HepG2 (cell line): ENCODE measurements at regions not wholly inside any gene's neighbourhood (a gene's known extent, or its start where the extent isn't known, plus 50 kb on each side); places are given as distances from the start of the nearest gene placed in this dataset.

Source experiments
- ATAC-seq: fragments of 200-7000 bp; cut with Tn5 transposase; 3 replicates; pipeline ENCODE4 v1.9.1; 2020; ENCODE audit warnings: mild to moderate bottlenecking, moderate library complexity
- BruUV-seq: library from RNA; stranded (reverse); fragments of 400-500 nt; replicated peaks from 2 replicates; lab custom pipeline; 2021; lab: Mats Ljungman, UMichigan
- CTCF ChIA-PET: fragments of 300-600 bp; formaldehyde crosslinking; extraction: SDS; loops from one replicate; lab custom pipeline; 2021; ENCODE audit warnings: low total read pairs, inconsistent platforms, low intra/inter-chr PET ratio; lab: Yijun Ruan, JAX
- POLR2A ChIA-PET: fragments of 350-600 bp; sonication (Branson Sonifier 250); formaldehyde crosslinking; loops from one replicate; lab custom pipeline; 2020; ENCODE audit warnings: antibody characterized with exemption, inconsistent platforms; lab: Yijun Ruan, JAX
- DNase-seq: peaks from one replicate; pipeline ENCODE4 v3.0.0-alpha.2; 2015; ENCODE audit warnings: low spot score
- FAIRE-seq: peaks from 3 replicates; lab custom pipeline; 2011; peaks lifted over from hg19 to GRCh38; lab: Jason Lieb, UNC
- H2AFZ ChIP-seq: one replicate; pipeline ENCODE4 v1.6.1; 2011; ENCODE audit warnings: low read length, inconsistent platforms
- H3K27ac ChIP-seq: fragments of 300-600 bp; 3 replicates; pipeline ENCODE4 v1.8.0; 2011; ENCODE audit warnings: mixed run types, mild to moderate bottlenecking, mixed read lengths, low read length, inconsistent platforms; ENCODE audit not compliant: insufficient read depth; ENCODE audit errors: extremely low read length
- H3K27me3 ChIP-seq, 2 experiments: fragments of 200-600 bp in 1 of 2; 2 replicates in 1 of 2; 3 replicates in 1 of 2; pipeline versions ENCODE4 v1.6.0 to v1.8.0; 2011; ENCODE audit warnings: low read length in 2 of 2, mild to moderate bottlenecking in 2 of 2, moderate library complexity in 2 of 2, inconsistent platforms in 1 of 2; ENCODE audit not compliant: insufficient read depth in 2 of 2, control insufficient read depth in 1 of 2
- H3K36me3 ChIP-seq, 2 experiments: fragments of 200-600 bp in 1 of 2; replicated peaks in 1 of 2; 2 replicates in 1 of 2; 3 replicates in 1 of 2; pipeline versions ENCODE4 v1.5.1 to v1.8.0; 2011; ENCODE audit warnings: low read length in 2 of 2, inconsistent platforms in 1 of 2; ENCODE audit not compliant: insufficient read depth in 2 of 2, control insufficient read depth in 1 of 2
- H3K4me1 ChIP-seq: 2 replicates; pipeline ENCODE4 v1.5.1; 2012; ENCODE audit warnings: low read length, inconsistent platforms; ENCODE audit not compliant: insufficient read depth
- H3K4me2 ChIP-seq: 2 replicates; pipeline ENCODE4 v1.6.0; 2011; ENCODE audit warnings: low read depth, low read length, inconsistent platforms
- H3K4me3 ChIP-seq, 3 experiments: fragments of 200-600 bp in 1 of 3; sonication (generic), shearing (Covaris generic) in 1 of 3; replicated peaks in 1 of 3; 2 replicates each; pipeline ENCODE4 v1.5.1; 2011 to 2016; ENCODE audit warnings: low read length in 3 of 3, inconsistent platforms in 2 of 3, low read depth in 2 of 3, mild to moderate bottlenecking in 2 of 3, control low read depth in 1 of 3, mixed read lengths in 1 of 3; ENCODE audit not compliant: insufficient read depth in 1 of 3
- H3K79me2 ChIP-seq: one replicate; pipeline ENCODE4 v1.6.1; 2011; ENCODE audit warnings: low read length, inconsistent platforms; ENCODE audit not compliant: insufficient read depth
- H3K9ac ChIP-seq: 2 replicates; pipeline ENCODE4 v1.6.0; 2011; ENCODE audit warnings: mild to moderate bottlenecking, low read depth, low read length, inconsistent platforms; ENCODE audit not compliant: insufficient read depth
- H3K9me3 ChIP-seq: 2 replicates; pipeline ENCODE4 v1.5.1; 2012; ENCODE audit warnings: mild to moderate bottlenecking, low read length
- H4K20me1 ChIP-seq: 2 replicates; pipeline ENCODE4 v1.6.0; 2011; ENCODE audit warnings: inconsistent platforms, mild to moderate bottlenecking, low read length, moderate library complexity; ENCODE audit not compliant: insufficient read depth
- ATF6 ChIP-seq: sonication (generic); formaldehyde crosslinking; conservative IDR thresholded peaks from 2 replicates; pipeline ENCODE4 v1.4.0; 2020; ENCODE audit warnings: missing genetic modification reagents
- ESRRA ChIP-seq: sonication (generic); formaldehyde crosslinking; IDR thresholded peaks from 2 replicates; pipeline ENCODE4 v1.5.1; 2020; ENCODE audit warnings: mild to moderate bottlenecking, low read depth, missing genetic modification reagents
- HNF4A ChIP-seq: sonication (generic); formaldehyde crosslinking; IDR thresholded peaks from 2 replicates; pipeline ENCODE4 v1.4.0; 2020; ENCODE audit warnings: missing genetic modification reagents
- HOXD1 ChIP-seq: sonication (generic); formaldehyde crosslinking; IDR thresholded peaks from 2 replicates; pipeline ENCODE4 v1.5.0; 2020; ENCODE audit warnings: missing genetic modification reagents
- MATR3 ChIP-seq: sonication (generic); formaldehyde crosslinking; IDR thresholded peaks from 2 replicates; pipeline ENCODE4 v1.4.0; 2020; ENCODE audit warnings: missing genetic modification reagents
- MBD4 ChIP-seq: IDR thresholded peaks from 2 replicates; pipeline ENCODE4 v1.6.1; 2012; ENCODE audit warnings: low read length, inconsistent platforms, borderline replicate concordance
- SRY ChIP-seq: sonication (generic); formaldehyde crosslinking; IDR thresholded peaks from 2 replicates; pipeline ENCODE4 v1.8.0; 2022; ENCODE audit warnings: mild to moderate bottlenecking, missing genetic modification reagents
- ZNF235 ChIP-seq: sonication (generic); formaldehyde crosslinking; IDR thresholded peaks from 2 replicates; pipeline ENCODE4 v1.8.1; 2023; ENCODE audit warnings: mild to moderate bottlenecking, missing genetic modification reagents, borderline replicate concordance
- WGBS: methylation state at CpG from one replicate; pipeline ENCODE4 v1.1.6; 2017; ENCODE audit warnings: low lambda C conversion rate; 5-methylcytosine and 5-hydroxymethylcytosine counted together
- in situ Hi-C: cut with HindIII; loops from 2 replicates; pipeline ENCODE4 v1.10.0; 2017; ENCODE audit warnings: low pct_unique_long_range_greater_than_20kb; ENCODE audit not compliant: extremely low pct_ligation_motif_present
- intact Hi-C: fragments of 100-400 bp; cut with micrococcal nuclease; formaldehyde crosslinking; loops from one replicate; pipeline ENCODE4 v1.10.0; 2022; ENCODE audit not compliant: unreplicated experiment
- TF ChIP-seq, protein P1 (sequence below): sonication (generic); formaldehyde crosslinking; IDR thresholded peaks from 2 replicates; pipeline ENCODE4 v1.9.0; 2022; ENCODE audit warnings: low read depth, missing genetic modification reagents
- TF ChIP-seq, protein P2 (sequence below): sonication (generic); formaldehyde crosslinking; IDR thresholded peaks from 2 replicates; pipeline ENCODE4 v1.4.0; 2020; ENCODE audit warnings: missing genetic modification reagents, borderline replicate concordance

DNA sequence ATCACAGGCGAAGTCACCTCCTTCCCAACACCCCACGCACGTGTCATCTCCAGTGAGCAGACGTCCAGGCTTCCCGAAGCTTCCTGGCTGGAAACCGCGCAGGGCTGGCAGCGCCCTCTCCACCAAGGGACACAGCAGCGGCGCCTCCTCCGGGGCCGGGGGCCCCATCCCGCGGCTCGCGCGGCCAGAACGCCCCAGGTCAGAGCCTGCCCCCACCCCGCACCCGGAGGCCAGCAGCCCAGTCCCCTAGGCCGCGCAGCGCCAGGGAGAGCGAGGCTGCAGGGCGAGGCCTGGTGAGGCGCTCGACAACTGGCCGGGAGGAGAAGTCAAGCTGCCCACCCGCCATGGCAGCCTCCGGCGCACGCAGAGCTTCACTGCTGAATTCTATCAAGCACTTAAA is 247.0 kb downstream of the SEMA3D start (continued):
- TF ChIP-seq ZNF235 (CRISPR knock-in tag) (no peak), SRY (CRISPR knock-in tag) (no peak), HOXD1 (no peak), ESRRA (CRISPR knock-in tag) (no peak)
- TF ChIP-seq, protein P1, sequence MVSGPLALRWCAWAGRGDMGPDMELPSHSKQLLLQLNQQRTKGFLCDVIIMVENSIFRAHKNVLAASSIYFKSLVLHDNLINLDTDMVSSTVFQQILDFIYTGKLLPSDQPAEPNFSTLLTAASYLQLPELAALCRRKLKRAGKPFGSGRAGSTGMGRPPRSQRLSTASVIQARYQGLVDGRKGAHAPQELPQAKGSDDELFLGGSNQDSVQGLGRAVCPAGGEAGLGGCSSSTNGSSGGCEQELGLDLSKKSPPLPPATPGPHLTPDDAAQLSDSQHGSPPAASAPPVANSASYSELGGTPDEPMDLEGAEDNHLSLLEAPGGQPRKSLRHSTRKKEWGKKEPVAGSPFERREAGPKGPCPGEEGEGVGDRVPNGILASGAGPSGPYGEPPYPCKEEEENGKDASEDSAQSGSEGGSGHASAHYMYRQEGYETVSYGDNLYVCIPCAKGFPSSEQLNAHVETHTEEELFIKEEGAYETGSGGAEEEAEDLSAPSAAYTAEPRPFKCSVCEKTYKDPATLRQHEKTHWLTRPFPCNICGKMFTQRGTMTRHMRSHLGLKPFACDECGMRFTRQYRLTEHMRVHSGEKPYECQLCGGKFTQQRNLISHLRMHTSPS, result no peak

DNA sequence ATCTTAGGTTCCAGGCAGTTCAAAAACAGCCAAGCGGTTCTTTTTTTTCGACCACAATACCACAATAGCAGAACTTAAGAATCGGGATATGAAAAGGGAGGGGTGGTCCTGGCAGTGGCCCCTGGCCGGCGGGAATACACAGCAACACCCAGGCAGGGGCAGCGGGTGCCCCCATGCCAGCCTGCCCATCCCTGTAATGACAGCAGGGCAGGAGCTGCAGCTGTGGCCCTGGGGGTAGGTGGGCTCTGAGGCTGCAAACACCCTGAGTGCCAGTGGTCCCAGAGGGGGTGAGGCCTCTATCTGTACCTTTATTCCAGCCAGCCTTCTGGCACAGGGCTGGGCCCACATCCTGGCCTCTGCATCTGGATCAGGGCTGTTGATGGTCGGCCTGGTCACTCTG is 247.4 kb downstream of the SEMA3D start:
- DNase-seq (no peak), ATAC-seq (no peak), FAIRE-seq (no peak)
- Histone ChIP-seq H3K27ac (no peak overlapping the region), H4K20me1 (no peaks in the 10 kb centered on the region), H2AFZ (no peak overlapping the region), H3K4me1 (no peaks in the 10 kb centered on the region), H3K4me2 (no peak overlapping the region), H3K9me3 (no peaks in the 10 kb centered on the region), H3K36me3 (no peaks in the 10 kb centered on the region), H3K79me2 (no peaks in the 10 kb centered on the region), H3K4me3 (no peak overlapping the region), H3K9ac (no peak overlapping the region), H3K27me3 (no peaks in the 10 kb centered on the region)
- TF ChIP-seq MATR3 (CRISPR knock-in tag), result no peak
- TF ChIP-seq HNF4A (CRISPR knock-in tag), result no peak
- TF ChIP-seq ATF6 (CRISPR knock-in tag), result no peak
- TF ChIP-seq, protein P2, sequence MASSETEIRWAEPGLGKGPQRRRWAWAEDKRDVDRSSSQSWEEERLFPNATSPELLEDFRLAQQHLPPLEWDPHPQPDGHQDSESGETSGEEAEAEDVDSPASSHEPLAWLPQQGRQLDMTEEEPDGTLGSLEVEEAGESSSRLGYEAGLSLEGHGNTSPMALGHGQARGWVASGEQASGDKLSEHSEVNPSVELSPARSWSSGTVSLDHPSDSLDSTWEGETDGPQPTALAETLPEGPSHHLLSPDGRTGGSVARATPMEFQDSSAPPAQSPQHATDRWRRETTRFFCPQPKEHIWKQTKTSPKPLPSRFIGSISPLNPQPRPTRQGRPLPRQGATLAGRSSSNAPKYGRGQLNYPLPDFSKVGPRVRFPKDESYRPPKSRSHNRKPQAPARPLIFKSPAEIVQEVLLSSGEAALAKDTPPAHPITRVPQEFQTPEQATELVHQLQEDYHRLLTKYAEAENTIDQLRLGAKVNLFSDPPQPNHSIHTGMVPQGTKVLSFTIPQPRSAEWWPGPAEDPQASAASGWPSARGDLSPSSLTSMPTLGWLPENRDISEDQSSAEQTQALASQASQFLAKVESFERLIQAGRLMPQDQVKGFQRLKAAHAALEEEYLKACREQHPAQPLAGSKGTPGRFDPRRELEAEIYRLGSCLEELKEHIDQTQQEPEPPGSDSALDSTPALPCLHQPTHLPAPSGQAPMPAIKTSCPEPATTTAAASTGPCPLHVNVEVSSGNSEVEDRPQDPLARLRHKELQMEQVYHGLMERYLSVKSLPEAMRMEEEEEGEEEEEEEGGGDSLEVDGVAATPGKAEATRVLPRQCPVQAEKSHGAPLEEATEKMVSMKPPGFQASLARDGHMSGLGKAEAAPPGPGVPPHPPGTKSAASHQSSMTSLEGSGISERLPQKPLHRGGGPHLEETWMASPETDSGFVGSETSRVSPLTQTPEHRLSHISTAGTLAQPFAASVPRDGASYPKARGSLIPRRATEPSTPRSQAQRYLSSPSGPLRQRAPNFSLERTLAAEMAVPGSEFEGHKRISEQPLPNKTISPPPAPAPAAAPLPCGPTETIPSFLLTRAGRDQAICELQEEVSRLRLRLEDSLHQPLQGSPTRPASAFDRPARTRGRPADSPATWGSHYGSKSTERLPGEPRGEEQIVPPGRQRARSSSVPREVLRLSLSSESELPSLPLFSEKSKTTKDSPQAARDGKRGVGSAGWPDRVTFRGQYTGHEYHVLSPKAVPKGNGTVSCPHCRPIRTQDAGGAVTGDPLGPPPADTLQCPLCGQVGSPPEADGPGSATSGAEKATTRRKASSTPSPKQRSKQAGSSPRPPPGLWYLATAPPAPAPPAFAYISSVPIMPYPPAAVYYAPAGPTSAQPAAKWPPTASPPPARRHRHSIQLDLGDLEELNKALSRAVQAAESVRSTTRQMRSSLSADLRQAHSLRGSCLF (CRISPR knock-in tag), result no peak
- no peak for TF ChIP-seq MBD4
- no TSS peak for BruUV-seq
- in situ Hi-C loops, result no loop called here
- CTCF ChIA-PET, result no interaction called here
- POLR2A ChIA-PET, result no interaction called here
- WGBS, result 13% methylated on average over 6 of the region's 7 CpGs
- intact Hi-C loops, result no loop called here
